H1 (cell line): ENCODE measurements at regions not wholly inside any gene's neighbourhood (a gene's known extent, or its start where the extent isn't known, plus 50 kb on each side); places are given as distances from the start of the nearest gene placed in this dataset.

ENCODE experiments used
- CTCF ChIA-PET: fragments of 300-600 bp; sonication (Branson Sonifier 250); formaldehyde crosslinking; loops from one replicate; lab custom pipeline; 2021; ENCODE audit not compliant: partially characterized antibody; lab: Charles Lee
- POLR2A ChIA-PET: fragments of 300-600 bp; sonication (Branson Sonifier 250); formaldehyde crosslinking; loops from one replicate; lab custom pipeline; 2021; ENCODE audit warnings: inconsistent platforms; ENCODE audit not compliant: partially characterized antibody; lab: Charles Lee
- DNase-seq, 2 experiments: peaks; one replicate each; pipeline versions ENCODE4 v3.0.0 to v3.0.0-alpha.2; 2010 to 2022; ENCODE audit warnings: low spot score in 2 of 2, low read depth in 1 of 2, mixed read lengths in 1 of 2
- FAIRE-seq: peaks from 2 replicates; lab custom pipeline; 2011; peaks lifted over from hg19 to GRCh38; lab: Jason Lieb, UNC
- H2AFZ ChIP-seq: 2 replicates; pipeline ENCODE4 v1.8.1; 2012; ENCODE audit warnings: low read length, inconsistent platforms
- H2AK5ac ChIP-seq: 2 replicates; pipeline ENCODE4 v1.6.1; 2013; ENCODE audit warnings: low read depth, low read length
- H2BK120ac ChIP-seq: replicated peaks from 2 replicates; pipeline ENCODE3; 2013; ENCODE audit warnings: low read depth, low read length, inconsistent platforms
- H2BK12ac ChIP-seq: 2 replicates; pipeline ENCODE4 v1.6.1; 2013; ENCODE audit warnings: low read depth, low read length
- H2BK15ac ChIP-seq: 2 replicates; pipeline ENCODE4 v1.6.1; 2013; ENCODE audit warnings: low read length
- H2BK20ac ChIP-seq: 2 replicates; pipeline ENCODE4 v1.6.1; 2013; ENCODE audit warnings: low read length
- H2BK5ac ChIP-seq: 2 replicates; pipeline ENCODE4 v1.6.1; 2013; ENCODE audit warnings: low read depth, low read length
- H3K14ac ChIP-seq: 2 replicates; pipeline ENCODE4 v1.6.1; 2013; ENCODE audit warnings: inconsistent platforms; ENCODE audit not compliant: insufficient read length
- H3K18ac ChIP-seq: 2 replicates; pipeline ENCODE4 v1.6.1; 2013; ENCODE audit warnings: low read length; ENCODE audit errors: extremely low read depth
- H3K23ac ChIP-seq: 2 replicates; pipeline ENCODE4 v1.6.1; 2013; ENCODE audit warnings: inconsistent platforms; ENCODE audit not compliant: insufficient read length
- H3K23me2 ChIP-seq: 2 replicates; pipeline ENCODE4 v1.6.1; 2013; ENCODE audit warnings: low read depth, low read length
- H3K27ac ChIP-seq: 2 replicates; pipeline ENCODE4 v1.6.1; 2011; ENCODE audit warnings: low read depth, low read length, inconsistent platforms
- H3K27me3 ChIP-seq, 4 experiments: replicated peaks in 1 of 4; 1 replicate in 1 of 4; 2 replicates in 3 of 4; pipeline versions ENCODE4 v1.6.1 to v1.8.1; 2011 to 2013; ENCODE audit warnings: low read length in 3 of 4, mild to moderate bottlenecking in 3 of 4, inconsistent platforms in 2 of 4, mixed read lengths in 2 of 4, moderate library complexity in 1 of 4; ENCODE audit not compliant: control insufficient read depth in 3 of 4, insufficient read depth in 3 of 4; ENCODE audit errors: extremely low read depth in 1 of 4
- H3K36me3 ChIP-seq, 4 experiments: 2 replicates each; pipeline versions ENCODE4 v1.6.1 to v1.8.1; 2011 to 2013; ENCODE audit warnings: mild to moderate bottlenecking in 4 of 4, low read length in 3 of 4, moderate library complexity in 2 of 4, control low read depth in 1 of 4, inconsistent platforms in 1 of 4; ENCODE audit not compliant: insufficient read depth in 4 of 4, control insufficient read depth in 2 of 4
- H3K4ac ChIP-seq: replicated peaks from 2 replicates; pipeline ENCODE3; 2013; ENCODE audit warnings: low read length, low read depth, mixed read lengths, inconsistent platforms; ENCODE audit not compliant: insufficient read length
- H3K4me1 ChIP-seq, 4 experiments: replicated peaks in 1 of 4; 1 replicate in 1 of 4; 2 replicates in 3 of 4; pipeline versions ENCODE4 v1.6.1 to v1.8.1; 2011 to 2013; ENCODE audit warnings: low read length in 3 of 4, inconsistent platforms in 2 of 4, mixed read lengths in 1 of 4; ENCODE audit not compliant: insufficient read depth in 4 of 4, control insufficient read depth in 3 of 4
- H3K4me2 ChIP-seq, 2 experiments: 2 replicates each; pipeline versions ENCODE4 v1.6.1 to v1.8.1; 2011 to 2013; ENCODE audit warnings: low read depth in 2 of 2, low read length in 2 of 2, control low read depth in 1 of 2, inconsistent platforms in 1 of 2, mild to moderate bottlenecking in 1 of 2; ENCODE audit not compliant: insufficient read depth in 1 of 2
- H3K4me3 ChIP-seq, 4 experiments: fragments of 200-600, 300-600 bp in 1 of 4; sonication (generic), shearing (Covaris generic), sonication (Bioruptor Twin) in 1 of 4; 2 replicates each; pipeline versions ENCODE4 v1.5.1 to v1.8.1; 2011 to 2016; ENCODE audit warnings: low read length in 4 of 4, low read depth in 3 of 4, control low read depth in 2 of 4, inconsistent platforms in 2 of 4, mild to moderate bottlenecking in 2 of 4, mixed read lengths in 1 of 4, moderate library complexity in 1 of 4; ENCODE audit not compliant: insufficient read depth in 2 of 4; ENCODE audit errors: extremely low read depth in 1 of 4
- H3K56ac ChIP-seq: replicated peaks from 2 replicates; pipeline ENCODE3; 2013; ENCODE audit warnings: low read depth, mild to moderate bottlenecking, mixed read lengths, low read length, inconsistent platforms; ENCODE audit not compliant: insufficient read length
- H3K79me1 ChIP-seq: 2 replicates; pipeline ENCODE4 v1.6.1; 2013; ENCODE audit warnings: low read depth, low read length, control low read depth
- H3K79me2 ChIP-seq, 2 experiments: 2 replicates each; pipeline versions ENCODE4 v1.6.1 to v1.8.1; 2012 to 2013; ENCODE audit warnings: low read length in 2 of 2, mild to moderate bottlenecking in 2 of 2, inconsistent platforms in 1 of 2; ENCODE audit not compliant: insufficient read depth in 2 of 2, control insufficient read depth in 1 of 2
- H3K9ac ChIP-seq, 4 experiments: replicated peaks in 1 of 4; 1 replicate in 1 of 4; 2 replicates in 3 of 4; pipeline versions ENCODE4 v1.6.1 to v1.8.1; 2011 to 2013; ENCODE audit warnings: low read depth in 3 of 4, low read length in 3 of 4, control low read depth in 2 of 4, mild to moderate bottlenecking in 2 of 4, moderate library complexity in 2 of 4, inconsistent platforms in 1 of 4; ENCODE audit errors: extremely low read depth in 1 of 4
- H3K9me3 ChIP-seq, 2 experiments: 2 replicates each; pipeline versions ENCODE4 v1.6.1 to v1.8.1; 2012 to 2013; ENCODE audit warnings: mild to moderate bottlenecking in 2 of 2, moderate library complexity in 2 of 2, control low read depth in 1 of 2, inconsistent platforms in 1 of 2, low read depth in 1 of 2, low read length in 1 of 2, mixed read lengths in 1 of 2; ENCODE audit not compliant: insufficient read depth in 2 of 2
- H4K20me1 ChIP-seq, 2 experiments: replicated peaks in 1 of 2; 2 replicates each; pipeline versions ENCODE3 to v1.8.1; 2011 to 2013; ENCODE audit warnings: inconsistent platforms in 2 of 2, low read length in 2 of 2, mild to moderate bottlenecking in 1 of 2; ENCODE audit not compliant: insufficient read depth in 2 of 2, control insufficient read depth in 1 of 2
- H4K5ac ChIP-seq: 2 replicates; pipeline ENCODE4 v1.6.1; 2013; ENCODE audit warnings: low read length, low read depth, mixed read lengths, inconsistent platforms; ENCODE audit not compliant: insufficient read length
- H4K8ac ChIP-seq: 2 replicates; pipeline ENCODE4 v1.8.0; 2013; ENCODE audit warnings: mild to moderate bottlenecking, moderate library complexity, low read length, inconsistent platforms; ENCODE audit not compliant: insufficient read depth; ENCODE audit errors: extremely low read depth
- H4K91ac ChIP-seq: replicated peaks from 2 replicates; pipeline ENCODE3; 2013; ENCODE audit warnings: low read length, mixed read lengths, inconsistent platforms; ENCODE audit not compliant: insufficient read length
- SAP30 ChIP-seq: fragments of 300-600 bp; sonication (generic); IDR thresholded peaks from 2 replicates; pipeline ENCODE4 v1.7.1; 2012; ENCODE audit warnings: low read length, moderate library complexity, mild to moderate bottlenecking, inconsistent platforms; ENCODE audit not compliant: insufficient read depth, insufficient replicate concordance
- TBP ChIP-seq: IDR thresholded peaks from 2 replicates; pipeline ENCODE4 v1.6.1; 2011; ENCODE audit warnings: low read depth, low read length, improper control_type of control experiment
- WGBS, 2 experiments: shearing (Covaris generic) in 1 of 2; methylation state at CpG; one replicate each; pipeline versions ENCODE4 v1.1.6 to v1.1.7; 2013 to 2015; ENCODE audit warnings: low lambda C conversion rate in 2 of 2, mixed read lengths in 2 of 2, inconsistent platforms in 1 of 2, low coverage in 1 of 2, missing lambda C conversion rate in 1 of 2; ENCODE audit not compliant: insufficient replicate concordance in 2 of 2, insufficient coverage in 1 of 2, insufficient read length in 1 of 2; ENCODE audit errors: extremely low coverage in 1 of 2, missing lambda C conversion rate in 1 of 2; 5-methylcytosine and 5-hydroxymethylcytosine counted together

GRCh38 chr2:66695226-66695735, 260.4 kb downstream of the MEIS1 start:
- Histone ChIP-seq H3K23ac (no peak overlapping the region), H3K27me3 (no peaks in the 10 kb centered on the region), H3K4me2 (no peak overlapping the region), H4K8ac (no peak overlapping the region), H2BK120ac (no peak overlapping the region), H3K36me3 (no peaks in the 10 kb centered on the region), H3K14ac (no peak overlapping the region), H3K27ac (no peak overlapping the region), H3K4me1 (peaks cover 3 to 14% (median 10%) of the 10 kb centered on the region in 4 experiments; a peak in 6 of 7 replicates), H3K9me3 (no peaks in the 10 kb centered on the region), H3K18ac (no peak overlapping the region), H2BK15ac (no peak overlapping the region), H3K79me1 (no peaks in the 10 kb centered on the region), H2AFZ (no peak overlapping the region), H3K79me2 (no peaks in the 10 kb centered on the region), H2BK12ac (no peak overlapping the region), H3K4ac (no peak overlapping the region), H4K20me1 (no peaks in the 10 kb centered on the region), H2BK5ac (no peak overlapping the region), H3K4me3 (no peak overlapping the region), H2BK20ac (no peak overlapping the region), H3K23me2 (no peaks in the 10 kb centered on the region), H2AK5ac (no peak overlapping the region), H3K56ac (no peak overlapping the region), H4K91ac (no peak overlapping the region), H3K9ac (no peak overlapping the region), H4K5ac (no peak overlapping the region)
- ChIA-PET POLR2A (no interaction called here), CTCF (interaction anchor here (1.3 kb wide), 1 partner anchor 20 kb away, joined by 4 read pairs; no protein-coding TSS in a partner anchor)
- no peak for TF ChIP-seq SAP30
- TF ChIP-seq TBP, result no peak
- FAIRE-seq (no peak), DNase-seq (no peak)
- 85% methylated on average over 4 of the region's 4 CpGs; no CpG with 5 or more reads in 1 of the 2 experiments for WGBS, 2 experiments
